ENCODE measurements at regions not wholly inside any gene's neighbourhood (a gene's known extent, or its start where the extent isn't known, plus 50 kb on each side); places are given as distances from the start of the nearest gene placed in this dataset.

DNA sequence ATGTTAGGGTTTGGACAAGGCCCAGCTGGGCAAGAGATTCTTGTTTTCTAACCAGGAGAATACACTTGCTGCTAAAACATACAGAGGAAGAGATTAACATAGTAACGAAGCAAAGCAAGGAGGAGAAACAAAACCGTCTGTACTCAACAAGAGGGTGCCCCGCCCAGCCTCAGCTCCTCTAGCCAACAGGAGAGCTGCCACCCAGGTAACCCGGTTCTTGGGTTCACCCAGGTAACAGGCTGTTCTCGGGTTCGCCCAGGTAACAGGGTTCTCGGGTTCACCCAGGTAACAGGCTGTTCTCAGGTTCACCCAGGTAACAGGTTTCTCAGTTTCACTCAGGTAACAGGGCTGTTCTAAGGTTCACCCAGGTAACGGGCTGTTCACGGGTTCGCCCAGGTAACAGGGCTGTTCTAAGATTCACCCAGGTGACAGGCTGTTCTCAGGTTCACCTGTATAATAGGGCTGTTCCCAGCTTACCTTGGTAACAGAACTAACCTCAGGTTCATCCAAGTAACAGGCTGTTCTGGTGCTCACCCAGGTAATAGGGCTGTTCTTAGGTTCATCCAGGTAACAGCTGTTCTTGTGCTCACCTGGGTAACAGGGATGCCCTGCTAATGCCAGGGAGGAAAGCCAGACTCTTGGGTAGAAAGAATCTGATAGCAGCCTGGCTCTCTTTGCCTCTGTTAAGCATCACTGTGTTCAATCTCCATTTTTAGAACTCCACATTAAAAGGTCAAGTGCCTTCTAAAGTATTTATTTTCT lies 271.6 kb downstream of the SYK start:
- DNase-seq: no peak

DNA sequence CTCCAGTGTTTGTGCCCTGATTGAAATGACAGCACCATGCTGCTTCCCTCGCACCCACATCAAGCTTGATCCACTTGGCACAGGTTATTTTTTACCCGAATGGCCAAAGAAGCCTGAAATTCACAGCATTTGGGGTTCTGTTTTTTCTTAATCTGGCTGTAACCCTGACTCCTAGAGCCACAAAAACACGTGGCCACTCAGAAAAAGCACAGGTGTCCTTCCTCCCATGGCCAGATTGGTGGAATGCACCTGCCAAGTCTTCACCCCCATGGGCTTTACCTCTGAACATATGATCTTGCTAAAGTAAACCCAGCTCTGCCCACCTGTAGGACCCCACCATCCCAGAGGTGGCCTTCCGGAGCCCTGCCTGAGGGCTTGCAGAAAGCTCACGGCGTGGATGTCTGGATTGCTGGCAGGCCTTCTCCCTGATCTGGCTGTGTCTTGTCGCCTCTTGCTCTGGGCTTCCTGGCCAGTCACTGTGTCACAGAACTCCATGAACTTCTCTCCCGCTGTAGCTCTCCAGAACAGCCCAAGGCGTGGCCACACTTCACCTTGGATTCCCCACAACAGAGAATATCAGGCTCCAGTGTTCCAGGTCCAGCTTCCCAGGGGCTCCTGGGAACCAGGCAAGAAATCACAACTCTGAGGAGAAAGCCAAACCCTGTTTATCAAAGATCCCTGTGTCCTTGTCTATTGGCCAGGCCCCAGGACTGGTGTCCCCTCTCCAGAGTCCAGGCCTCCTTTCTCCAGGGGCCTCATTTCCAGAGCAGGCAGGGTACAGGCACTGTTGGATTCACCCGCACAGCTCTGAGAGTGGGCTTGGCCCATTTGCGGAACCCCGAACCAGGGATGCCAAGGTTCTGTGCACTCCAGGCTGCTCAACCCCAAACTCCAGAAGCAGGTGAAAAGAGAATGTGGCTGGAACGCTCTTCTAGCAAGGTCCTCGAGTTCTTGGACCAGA lies 272.5 kb downstream of the SYK start:
- no peak for DNase-seq

DNA sequence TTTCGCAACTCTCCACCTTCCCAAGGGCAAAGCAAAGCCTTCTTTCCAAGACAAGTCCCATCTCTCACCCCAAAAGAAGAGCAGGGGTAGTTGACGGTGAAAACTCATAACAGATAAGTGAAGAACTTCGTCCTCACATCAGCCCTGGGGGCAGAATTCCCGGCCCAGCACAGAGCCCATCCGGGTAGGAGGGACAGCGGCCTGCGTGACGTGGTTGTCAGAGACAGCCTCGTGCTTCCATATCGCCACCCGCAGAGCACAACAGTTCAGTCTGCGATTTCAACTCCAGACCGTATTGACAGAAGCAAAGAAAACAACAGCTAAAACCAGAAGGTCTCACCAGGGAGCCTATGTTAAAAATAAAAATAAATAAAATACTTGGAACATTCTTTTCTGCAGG lies 273.2 kb downstream of the SYK start:
- no peak for DNase-seq

DNA sequence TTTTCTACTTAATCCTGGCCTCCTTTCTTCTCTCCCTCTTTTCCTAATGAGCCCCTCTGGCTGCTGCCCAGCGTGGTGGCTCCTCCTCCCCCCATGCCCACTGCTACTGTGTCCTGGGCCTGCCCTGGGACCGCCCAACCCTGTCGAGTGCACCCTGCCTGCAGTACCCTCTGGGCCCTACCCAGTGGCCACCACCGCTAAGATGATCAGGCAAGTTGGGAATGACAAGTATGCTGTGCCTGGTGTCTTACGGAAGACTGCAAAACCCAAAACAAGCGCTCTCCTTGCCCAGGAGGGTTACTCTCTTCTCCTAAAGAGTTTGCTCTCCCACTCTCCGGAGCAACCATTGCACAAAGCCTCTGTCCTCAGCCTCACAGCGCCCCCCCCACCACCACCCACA lies 273.7 kb downstream of the SYK start:
- no peak for DNase-seq

DNA sequence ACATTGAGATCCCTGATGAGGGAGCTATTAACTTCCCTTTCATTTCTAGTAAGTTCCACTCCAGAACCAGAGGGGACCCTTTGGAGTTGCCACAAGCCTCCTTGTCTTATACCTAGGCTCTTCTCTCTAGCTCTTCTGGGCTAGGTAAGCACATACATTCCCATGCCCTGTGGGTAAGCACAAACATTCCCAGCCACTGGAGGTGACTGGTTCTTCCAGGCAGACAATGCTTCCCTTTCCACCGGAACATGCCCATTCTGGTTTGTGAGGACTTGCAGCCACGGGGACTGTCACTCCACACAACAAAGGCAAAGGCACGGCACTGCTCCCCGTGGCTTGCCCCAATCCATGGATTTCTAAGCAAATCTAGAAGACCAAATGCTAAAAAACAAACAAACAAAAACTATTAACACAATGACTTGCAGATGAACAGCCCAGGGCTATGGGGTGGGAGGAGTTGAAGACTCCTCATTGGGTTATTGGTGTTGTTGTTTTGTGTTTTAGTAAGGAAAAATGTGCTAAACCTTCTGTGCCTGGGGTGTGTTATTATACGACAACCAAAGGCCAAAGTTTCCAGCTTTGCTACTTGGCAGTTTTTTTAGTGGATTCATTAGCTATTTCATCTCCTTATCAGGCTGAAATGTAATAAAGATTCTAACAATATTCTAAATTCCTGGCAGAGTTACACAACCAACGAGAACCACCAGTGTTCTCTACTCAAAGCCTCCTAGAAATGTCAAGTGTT lies 276.2 kb downstream of the SYK start:
- DNase-seq: no peak

DNA sequence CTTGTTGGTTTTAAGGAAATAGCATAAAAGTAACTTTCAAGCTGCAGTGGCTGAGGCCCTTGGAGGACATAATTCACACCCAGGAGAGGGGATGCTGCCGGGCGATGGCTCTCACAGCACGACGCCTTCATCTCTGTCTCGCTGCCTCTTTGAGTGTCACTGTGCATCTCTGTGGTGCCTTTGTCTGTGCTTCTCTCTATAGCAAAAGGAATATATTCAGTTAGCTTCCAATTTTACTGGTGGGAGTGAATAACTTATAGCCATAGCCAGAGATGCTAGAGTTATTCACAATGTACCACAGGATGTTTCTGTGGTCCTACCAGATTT lies 276.7 kb downstream of the SYK start:
- DNase-seq: no peak

DNA sequence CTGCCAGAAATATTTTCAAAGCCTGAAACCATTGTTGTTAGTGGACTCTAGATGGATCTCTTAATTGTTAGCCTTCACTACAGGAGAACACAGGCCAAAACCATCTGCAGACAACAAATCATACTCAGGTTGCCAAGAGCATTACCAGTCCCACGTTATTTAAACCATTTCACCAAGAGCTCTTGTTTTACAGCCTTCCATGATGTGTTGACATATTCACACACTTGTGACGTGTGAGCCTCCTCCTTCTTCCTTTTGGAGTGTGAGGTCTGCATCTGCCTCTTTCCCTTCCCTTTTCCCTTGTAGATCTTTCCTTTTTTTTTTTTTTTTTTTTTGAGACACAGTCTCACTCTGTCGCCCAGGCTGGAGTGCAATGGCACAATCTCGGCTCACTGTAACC lies 279.0 kb downstream of the AUH start:
- no peak for DNase-seq

DNA sequence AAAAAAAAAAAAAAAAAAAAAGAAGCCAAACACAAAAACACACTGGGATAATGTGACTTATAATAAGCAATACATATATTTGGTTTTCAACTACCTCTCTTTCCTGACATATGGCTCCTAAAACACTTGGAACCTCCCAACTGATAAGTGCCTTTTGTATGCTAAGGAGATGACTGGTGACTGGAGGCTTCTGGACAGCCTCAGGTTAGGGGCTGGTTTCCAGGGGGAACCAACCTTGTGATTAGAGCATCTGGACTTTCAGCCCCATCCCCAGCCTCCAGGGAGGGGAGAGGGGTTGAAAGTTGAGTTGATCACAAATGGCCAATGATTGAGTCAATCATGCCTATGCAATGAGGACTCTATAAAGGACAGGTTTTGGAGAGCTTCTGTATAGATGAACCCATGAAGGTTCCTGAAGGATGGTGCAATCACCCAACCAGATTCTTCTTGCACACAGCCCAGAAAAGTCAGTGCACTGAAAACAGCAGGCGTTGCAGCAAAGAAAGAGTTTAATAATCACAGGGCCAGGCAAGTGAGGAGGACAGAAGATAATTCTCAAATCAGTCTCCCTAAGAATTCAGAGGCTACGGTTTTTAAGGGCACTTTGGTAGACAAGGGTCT lies 276.7 kb downstream of the AUH start:
- DNase-seq: no peak

DNA sequence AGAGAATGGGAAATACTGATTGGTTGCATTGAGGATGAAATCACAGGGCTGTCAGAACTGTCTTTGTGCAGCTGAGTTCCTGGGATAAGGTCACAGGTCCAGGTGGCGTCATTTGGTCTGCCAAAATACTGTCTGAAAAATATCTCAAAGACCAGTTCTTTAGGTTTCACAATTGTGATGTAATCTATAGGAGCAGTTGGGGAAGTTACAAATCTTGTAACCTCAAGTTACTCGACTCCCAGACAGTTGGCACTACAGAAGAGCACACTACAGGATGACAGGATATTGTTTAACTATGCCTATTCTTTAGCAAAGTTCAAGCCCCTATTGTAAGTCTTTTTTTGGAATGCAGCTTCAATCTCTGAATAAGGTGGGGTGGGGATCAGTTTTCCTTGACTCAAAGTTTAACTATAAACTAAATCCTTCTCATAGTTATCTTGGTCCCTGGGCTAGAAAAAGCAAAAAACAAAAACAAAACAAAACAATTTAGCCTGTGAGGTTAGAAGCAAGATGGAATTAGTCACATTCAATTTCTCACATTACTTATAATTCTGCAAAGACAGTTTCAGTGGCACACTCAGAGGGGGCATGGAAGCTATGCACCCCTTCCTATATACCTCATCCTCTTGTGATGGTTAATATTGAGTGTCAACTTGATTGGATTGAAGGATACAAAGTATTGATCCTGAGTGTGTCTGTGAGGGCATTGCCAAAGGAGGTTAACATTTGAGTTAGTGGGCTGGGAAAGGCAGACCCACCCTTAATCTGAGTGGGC lies 276.0 kb downstream of the AUH start:
- DNase-seq: peak in 1 of 5 experiments; percentile 19

DNA sequence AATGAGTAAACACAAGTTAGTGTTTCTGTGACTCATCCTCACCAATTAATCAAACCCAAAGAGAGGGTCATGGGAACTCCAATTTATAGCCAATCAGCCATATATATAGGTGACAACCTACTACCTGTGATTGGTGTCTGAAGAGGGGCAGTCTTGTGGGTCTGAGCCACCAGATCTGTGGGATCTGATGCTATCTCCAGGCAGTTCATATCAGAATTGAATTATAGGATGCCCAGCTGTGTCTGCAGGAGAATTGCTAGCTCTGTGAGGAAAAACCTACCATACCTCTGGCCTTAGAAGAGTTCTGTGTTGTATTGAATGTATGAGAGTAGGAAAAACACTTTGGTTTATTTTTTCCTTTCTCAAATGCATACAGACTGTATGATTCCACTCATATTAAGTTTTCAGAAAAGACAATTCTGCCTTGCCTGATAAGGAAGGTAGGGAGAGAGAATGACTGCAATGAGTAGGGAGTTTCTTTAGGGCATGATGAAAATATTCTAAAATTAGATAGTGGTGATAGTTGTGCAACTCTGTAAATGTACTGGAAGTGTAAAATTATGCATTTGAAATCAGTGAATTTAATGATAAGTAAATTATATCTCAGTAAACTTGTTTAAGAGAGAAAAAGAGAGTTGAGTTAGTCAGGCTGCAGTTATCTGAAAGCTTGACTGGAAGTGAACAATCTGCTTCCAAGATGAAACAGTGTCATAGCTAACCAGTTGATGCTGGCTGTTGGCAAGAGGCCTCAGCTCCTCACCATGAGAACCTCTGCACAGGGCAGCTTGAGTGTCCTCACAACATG lies 274.9 kb downstream of the AUH start:
- no peak for DNase-seq

DNA sequence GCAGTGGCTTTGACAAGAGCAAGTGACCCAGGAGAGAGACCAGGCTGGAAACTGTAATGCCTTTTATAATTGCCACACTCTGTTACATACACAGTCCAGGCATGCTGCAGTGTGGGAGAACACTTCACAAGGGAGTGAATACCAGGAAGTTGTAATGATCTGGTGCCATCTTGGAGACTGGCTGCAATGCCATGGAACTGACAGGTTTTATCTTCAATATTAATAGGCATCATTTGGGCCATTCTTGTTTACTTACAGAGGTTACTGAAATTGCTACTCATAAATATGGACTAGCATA lies 274.3 kb downstream of the AUH start:
- DNase-seq: no peak

DNA sequence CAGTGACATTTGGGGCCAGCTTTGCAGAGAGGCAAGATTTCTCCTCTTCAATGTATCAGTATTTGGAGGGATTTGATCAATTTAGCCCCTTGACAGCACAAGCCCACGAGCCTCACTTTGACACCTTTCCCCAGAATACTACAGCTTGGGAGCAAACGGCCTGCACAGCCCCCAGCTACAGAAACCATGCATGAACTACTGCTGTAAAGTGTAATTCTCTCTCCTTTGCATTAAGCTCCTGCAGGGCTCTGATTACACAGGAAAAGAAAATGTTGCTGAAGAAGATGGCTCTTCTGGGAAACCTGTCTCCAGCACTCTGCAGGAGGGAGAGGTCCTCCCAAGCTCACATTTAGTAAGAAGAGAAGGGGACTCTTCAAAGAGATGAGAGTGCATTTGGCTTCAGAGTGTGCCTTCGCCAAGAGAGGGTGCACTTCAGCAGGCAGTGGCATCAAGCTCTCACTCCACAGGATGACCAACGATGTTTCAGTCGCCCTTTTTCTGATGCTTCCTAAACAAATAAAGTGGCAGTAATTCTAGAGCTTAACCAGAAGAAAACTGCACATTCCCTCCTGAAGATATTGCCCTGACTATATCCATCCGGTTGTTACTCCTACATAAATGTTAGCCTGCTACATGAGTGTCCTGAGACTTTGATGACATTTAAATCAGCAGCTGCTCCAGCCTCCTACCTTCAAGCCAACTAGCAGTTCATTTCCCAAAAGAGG lies 272.2 kb downstream of the AUH start:
- DNase-seq: peak in 1 of 5 experiments; percentile 67

DNA sequence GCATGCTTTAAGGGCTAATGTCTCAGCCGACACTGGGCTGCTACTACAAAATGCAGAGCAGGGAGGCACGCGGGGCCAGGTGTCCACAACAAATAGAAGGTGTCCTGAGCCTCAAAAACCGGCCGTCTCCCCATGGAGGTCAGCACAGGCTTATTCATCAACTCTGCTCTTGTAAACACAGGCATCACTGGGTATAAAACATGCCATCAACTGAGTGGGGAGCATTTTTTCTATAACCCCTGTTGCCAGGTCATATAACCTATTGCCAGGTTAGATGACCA lies 271.6 kb downstream of the AUH start:
- DNase-seq: no peak

DNA sequence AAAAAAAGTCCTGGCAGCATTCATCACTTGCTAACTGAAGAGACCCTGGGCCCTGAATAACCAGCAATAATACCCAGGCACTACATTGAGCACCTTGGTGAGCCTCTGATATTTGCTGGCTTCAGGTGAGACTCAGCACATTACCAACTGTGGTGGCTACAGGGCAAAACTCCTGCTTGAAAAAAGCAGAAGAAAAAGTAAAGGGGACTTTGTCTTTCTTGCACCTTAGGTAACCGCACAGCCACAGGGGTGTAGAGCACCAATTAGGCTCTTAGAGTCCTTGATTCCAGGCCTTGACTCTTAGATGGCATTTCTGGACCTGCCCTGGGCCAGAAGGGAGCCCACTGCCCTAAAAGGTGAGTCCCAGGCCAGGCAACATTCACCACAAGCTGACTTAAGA lies 269.5 kb downstream of the AUH start:
- no peak for DNase-seq

DNA sequence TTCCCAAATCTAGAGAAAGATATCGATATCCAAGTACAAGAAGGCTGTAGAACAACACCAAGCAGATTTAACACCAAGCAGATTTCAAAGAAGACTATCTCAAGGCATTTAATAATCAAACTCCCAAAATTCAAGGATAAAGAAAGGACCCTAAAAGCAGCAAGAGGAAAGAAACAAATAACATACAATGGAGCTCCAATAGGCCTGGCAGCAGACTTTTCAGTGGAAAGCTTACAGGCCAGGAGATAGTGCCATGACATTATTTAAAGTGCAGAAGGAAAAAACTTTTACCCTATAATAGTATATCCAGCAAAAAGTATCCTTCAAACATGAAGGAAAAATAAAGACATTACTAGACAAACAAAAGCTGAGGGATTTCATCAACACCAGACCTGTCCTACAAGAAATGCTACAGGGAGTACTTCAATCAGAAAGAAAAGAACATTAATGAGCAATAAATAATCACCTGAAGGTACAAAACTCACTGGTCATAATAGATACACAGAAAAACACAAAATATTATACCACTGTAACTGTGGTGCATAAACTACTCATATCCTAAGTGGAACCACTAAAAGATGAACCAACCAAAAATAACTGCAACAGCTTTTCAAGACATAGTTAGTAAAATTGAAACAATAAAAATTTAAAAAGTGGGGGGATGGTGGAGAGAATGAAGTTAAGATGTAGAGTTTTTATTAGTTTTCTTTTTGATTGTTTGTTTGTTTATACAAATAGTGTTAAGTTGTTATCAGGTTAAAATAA lies 267.2 kb downstream of the AUH start:
- peak in 1 of 5 experiments; percentile 71 for DNase-seq

DNA sequence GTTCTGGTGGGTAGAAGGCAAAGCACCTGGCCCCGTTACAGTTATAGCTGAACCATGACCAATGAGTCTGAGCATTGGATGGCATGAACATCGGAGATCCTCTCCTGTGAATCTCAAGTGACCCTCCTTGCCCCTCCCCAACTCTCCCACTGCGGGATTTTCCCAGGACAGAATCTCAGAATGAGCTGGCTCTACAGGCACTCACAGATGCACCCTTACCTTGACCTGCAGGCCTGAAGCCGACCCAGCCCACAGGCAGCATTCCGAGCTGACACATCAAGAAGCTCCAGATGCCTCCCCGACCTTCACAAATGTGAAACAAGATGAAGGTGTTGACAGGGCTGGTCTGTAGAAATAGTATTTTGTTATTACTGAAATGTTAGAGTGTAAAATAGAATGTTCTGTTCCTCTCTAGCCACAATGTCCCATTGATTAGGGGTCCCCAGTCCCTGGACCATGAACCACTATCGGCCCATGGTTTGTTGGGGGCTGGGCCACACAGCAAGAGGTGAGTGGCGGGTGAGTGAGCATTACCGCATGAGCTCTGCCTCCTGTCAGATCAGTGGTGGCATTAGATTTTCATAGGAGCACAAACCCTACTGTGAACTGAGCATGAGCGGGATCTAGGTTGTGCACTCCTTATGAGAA lies 263.4 kb downstream of the AUH start:
- DNase-seq: no peak

DNA sequence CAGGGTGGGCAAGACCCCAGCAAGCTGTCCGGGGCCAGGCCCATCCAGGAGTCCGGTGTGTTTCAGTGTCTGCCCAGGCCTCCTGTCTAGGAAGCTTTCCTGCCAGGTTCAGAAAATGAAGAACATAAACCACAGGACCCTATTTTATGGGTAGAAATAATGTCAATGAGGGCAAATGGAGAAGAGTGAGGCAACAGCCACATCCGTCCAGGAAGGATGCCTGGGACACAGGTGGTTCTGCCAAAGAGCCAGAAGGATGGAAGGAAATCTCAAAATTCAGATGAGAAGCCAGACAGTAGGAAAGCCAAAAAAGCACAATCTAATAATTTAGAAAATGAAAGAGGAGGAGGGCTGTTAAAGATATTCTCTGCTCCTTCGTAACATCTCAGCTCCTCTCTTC lies 262.3 kb downstream of the AUH start:
- DNase-seq: no peak

DNA sequence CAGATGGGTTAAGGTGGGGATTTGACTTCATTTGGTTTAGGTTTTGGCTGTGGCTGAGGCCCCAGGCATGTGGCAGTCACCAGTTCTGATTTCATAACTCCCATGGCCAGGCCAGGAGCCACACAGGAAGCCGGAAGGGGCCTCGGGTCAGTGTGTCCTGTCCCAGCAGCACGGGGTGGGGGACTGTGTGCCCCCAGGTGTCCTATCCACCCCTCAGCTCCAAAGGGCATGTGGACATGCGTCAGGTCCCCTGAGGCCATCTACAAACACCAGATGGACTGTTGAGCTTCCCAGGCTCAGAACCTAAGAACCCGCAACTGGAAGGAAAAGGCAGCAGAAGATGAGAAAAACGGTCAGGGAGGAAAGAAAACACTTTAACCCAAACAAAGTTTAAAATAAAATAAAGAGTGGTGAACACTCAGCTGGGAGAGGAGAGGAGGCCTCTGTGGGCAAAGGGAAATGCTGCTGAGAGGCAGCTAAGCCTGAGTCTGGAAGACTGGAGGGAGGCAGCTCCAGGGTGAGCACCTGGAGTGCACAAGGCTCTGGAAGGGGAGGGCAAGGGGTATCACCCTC lies 260.8 kb downstream of the AUH start:
- peak in 1 of 5 experiments; percentile 20 for DNase-seq

DNA sequence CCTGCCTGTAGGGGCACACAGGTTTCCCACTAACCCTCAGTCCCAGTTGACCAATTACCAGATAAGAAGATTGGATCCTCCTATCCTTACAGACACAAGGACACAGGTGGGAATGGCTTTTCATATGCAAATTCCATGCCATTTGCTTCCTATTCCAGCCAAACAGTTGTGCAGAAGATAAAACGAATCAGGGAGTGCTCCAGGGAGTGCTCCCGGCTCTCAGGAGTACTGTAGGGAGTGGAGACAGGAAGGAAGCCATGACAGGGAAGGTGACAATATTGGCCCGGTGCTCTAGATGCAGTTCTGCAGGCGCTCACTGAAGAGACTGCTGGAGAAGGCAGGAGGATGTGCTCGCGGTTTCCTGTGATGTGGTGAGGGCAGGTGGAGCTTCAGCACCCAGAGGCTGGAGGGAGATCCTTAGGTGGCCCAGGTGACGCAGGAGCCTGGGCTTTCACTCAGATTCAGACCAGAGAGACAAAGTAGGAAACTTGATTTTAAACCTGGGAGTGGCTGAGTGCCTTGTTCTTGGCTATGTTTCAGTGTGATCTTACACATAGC lies 260.0 kb downstream of the AUH start:
- DNase-seq: peak; percentile 31 to 99 (median 75)

All from T-helper 2 cell (primary cell).